ENCODE measurements at regions not wholly inside any gene's neighbourhood (a gene's known extent, or its start where the extent isn't known, plus 50 kb on each side); places are given as distances from the start of the nearest gene placed in this dataset.

DNA sequence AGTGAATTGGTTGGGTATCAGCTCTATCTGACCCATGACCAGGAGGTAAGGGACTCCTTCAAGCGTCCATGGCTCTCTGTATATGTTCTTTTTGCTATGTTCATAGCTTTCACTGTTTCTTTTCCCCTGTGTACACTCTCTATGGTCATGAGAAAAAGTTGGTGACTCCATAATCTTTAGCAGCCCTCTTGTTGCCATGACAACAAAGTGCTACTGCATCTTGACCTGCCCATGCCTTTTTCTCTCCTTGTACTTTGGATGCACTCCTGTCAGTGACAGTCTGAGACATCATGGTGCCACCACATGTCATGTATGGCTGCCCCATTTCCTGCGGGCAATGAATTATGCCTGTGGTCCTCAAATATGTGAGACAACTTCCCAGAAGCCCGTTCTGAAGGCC lies 280.2 kb downstream of the TMEM121 start:
- 73% methylated on average over 3 of the region's 3 CpGs for WGBS (ENCODE audit: insufficient coverage)
- Mint-ChIP-seq H3K9me3 (no peaks in the 10 kb centered on the region), H3K4me1 (no peaks in the 10 kb centered on the region), H3K27me3 (ENCODE audit: low read depth in 2 of 2) (peaks cover 19 to 30% of the 10 kb centered on the region in 2 donors), H3K27ac (no peak overlapping the region), H3K4me3 (no peak overlapping the region), H3K36me3 (peaks cover 6% of the 10 kb centered on the region)
- Histone ChIP-seq H3K27me3 (ENCODE audit: control insufficient read depth, insufficient read depth, low read length) (no peaks in the 10 kb centered on the region), H3K36me3 (ENCODE audit: control insufficient read depth, insufficient read depth, low read length) (no peaks in the 10 kb centered on the region), H3K4me1 (ENCODE audit: control insufficient read depth, insufficient read depth, low read length) (no peaks in the 10 kb centered on the region), H3K4me3 (ENCODE audit: low read length) (no peak overlapping the region), H3K9me3 (ENCODE audit: control insufficient read depth, insufficient read depth, low read length) (peaks cover 6% of the 10 kb centered on the region), H3K27ac (ENCODE audit: low read length) (no peak overlapping the region)
- TF ChIP-seq, protein P1, sequence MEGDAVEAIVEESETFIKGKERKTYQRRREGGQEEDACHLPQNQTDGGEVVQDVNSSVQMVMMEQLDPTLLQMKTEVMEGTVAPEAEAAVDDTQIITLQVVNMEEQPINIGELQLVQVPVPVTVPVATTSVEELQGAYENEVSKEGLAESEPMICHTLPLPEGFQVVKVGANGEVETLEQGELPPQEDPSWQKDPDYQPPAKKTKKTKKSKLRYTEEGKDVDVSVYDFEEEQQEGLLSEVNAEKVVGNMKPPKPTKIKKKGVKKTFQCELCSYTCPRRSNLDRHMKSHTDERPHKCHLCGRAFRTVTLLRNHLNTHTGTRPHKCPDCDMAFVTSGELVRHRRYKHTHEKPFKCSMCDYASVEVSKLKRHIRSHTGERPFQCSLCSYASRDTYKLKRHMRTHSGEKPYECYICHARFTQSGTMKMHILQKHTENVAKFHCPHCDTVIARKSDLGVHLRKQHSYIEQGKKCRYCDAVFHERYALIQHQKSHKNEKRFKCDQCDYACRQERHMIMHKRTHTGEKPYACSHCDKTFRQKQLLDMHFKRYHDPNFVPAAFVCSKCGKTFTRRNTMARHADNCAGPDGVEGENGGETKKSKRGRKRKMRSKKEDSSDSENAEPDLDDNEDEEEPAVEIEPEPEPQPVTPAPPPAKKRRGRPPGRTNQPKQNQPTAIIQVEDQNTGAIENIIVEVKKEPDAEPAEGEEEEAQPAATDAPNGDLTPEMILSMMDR (IDR thresholded peaks at IDR 0.05) = no peak
- ATAC-seq (no peak), DNase-seq (no peak)
- intact Hi-C loops (cut with micrococcal nuclease) = no loop called here

GRCh38 chr14:105817971-105818711 lies 291.8 kb downstream of the TMEM121 start:
- H3K27ac ChIP-seq (ENCODE audit: low read length) = peak overlapping the region; percentile 93
- ATAC-seq = peak in 2 of 3 donors; percentile 25 to 39
- peaks cover 0 to 3% of the 10 kb centered on the region in 2 donors for H3K9me3 Mint-ChIP-seq
- H3K4me3 ChIP-seq (ENCODE audit: low read length) = no peak overlapping the region
- H3K36me3 Mint-ChIP-seq = no peaks in the 10 kb centered on the region
- H3K27ac Mint-ChIP-seq = no peak overlapping the region
- H3K27me3 ChIP-seq (ENCODE audit: control insufficient read depth, insufficient read depth, low read length) = no peaks in the 10 kb centered on the region
- H3K4me1 Mint-ChIP-seq = no peaks in the 10 kb centered on the region
- H3K4me3 Mint-ChIP-seq = no peak overlapping the region
- peaks cover 20% of the 10 kb centered on the region for H3K4me1 ChIP-seq (ENCODE audit: control insufficient read depth, insufficient read depth, low read length)
- 39% methylated on average over 21 of the region's 21 CpGs for WGBS (ENCODE audit: insufficient coverage)
- no peak for DNase-seq
- H3K27me3 Mint-ChIP-seq (ENCODE audit: low read depth in 2 of 2) = peaks cover 21 to 33% of the 10 kb centered on the region in 2 donors
- intact Hi-C loops (cut with micrococcal nuclease) = no loop called here
- TF ChIP-seq, protein P1 (IDR thresholded peaks at IDR 0.05) = no peak
- H3K9me3 ChIP-seq (ENCODE audit: control insufficient read depth, insufficient read depth, low read length) = no peaks in the 10 kb centered on the region
- H3K36me3 ChIP-seq (ENCODE audit: control insufficient read depth, insufficient read depth, low read length) = no peaks in the 10 kb centered on the region

- no peaks in the 10 kb centered on the region for H3K9me3 ChIP-seq (ENCODE audit: control insufficient read depth, insufficient read depth, low read length)
- no peaks in the 10 kb centered on the region for H3K36me3 Mint-ChIP-seq
These were observed 292.3 kb downstream of the TMEM121 start for GRCh38 chr14:105818712-105819005.

More at GRCh38 chr14:105818712-105819005, 292.3 kb downstream of the TMEM121 start:
- intact Hi-C loops (cut with micrococcal nuclease) = no loop called here
- ATAC-seq (no peak), DNase-seq (no peak)
- Mint-ChIP-seq H3K9me3 (peaks cover 0 to 3% of the 10 kb centered on the region in 2 donors), H3K4me3 (no peak overlapping the region), H3K27me3 (ENCODE audit: low read depth in 2 of 2) (peaks cover 21 to 36% of the 10 kb centered on the region in 2 donors), H3K4me1 (no peaks in the 10 kb centered on the region), H3K27ac (no peak overlapping the region)
- Histone ChIP-seq H3K36me3 (ENCODE audit: control insufficient read depth, insufficient read depth, low read length) (no peaks in the 10 kb centered on the region), H3K27me3 (ENCODE audit: control insufficient read depth, insufficient read depth, low read length) (no peaks in the 10 kb centered on the region), H3K4me3 (ENCODE audit: low read length) (no peak overlapping the region), H3K4me1 (ENCODE audit: control insufficient read depth, insufficient read depth, low read length) (peaks cover 20% of the 10 kb centered on the region), H3K27ac (ENCODE audit: low read length) (peak overlapping the region; percentile 93)
- 66% methylated on average over 11 of the region's 11 CpGs for WGBS (ENCODE audit: insufficient coverage)
- TF ChIP-seq, protein P1 (IDR thresholded peaks at IDR 0.05) = no peak

All from natural killer cell (primary cell).